KMS-11 (cell line): ENCODE measurements at regions not wholly inside any gene's neighbourhood (a gene's known extent, or its start where the extent isn't known, plus 50 kb on each side); places are given as distances from the start of the nearest gene placed in this dataset.
"Not testable (repeated sequence)": the region's sequence is repeated elsewhere in the genome, so short reads cannot be mapped to it uniquely, and the experiment has no call there.

Experiments used
- H2AFZ ChIP-seq: fragments of 200-600 bp; sonication (generic); 2 replicates; pipeline ENCODE4 v1.6.1; 2016; ENCODE audit warnings: antibody characterized with exemption, mixed run types, low read depth
- H3K27ac ChIP-seq: fragments of 200-600 bp; sonication (generic); 2 replicates; pipeline ENCODE4 v1.6.1; 2016; ENCODE audit warnings: mild to moderate bottlenecking, mixed run types
- H3K27me3 ChIP-seq: fragments of 200-600 bp; sonication (generic); 2 replicates; pipeline ENCODE4 v1.6.1; 2017; ENCODE audit warnings: mild to moderate bottlenecking, low read depth, mixed run types, moderate library complexity; ENCODE audit not compliant: insufficient read depth
- H3K36me3 ChIP-seq: fragments of 200-600 bp; sonication (generic); 2 replicates; pipeline ENCODE4 v1.6.1; 2017; ENCODE audit warnings: mild to moderate bottlenecking, mixed run types; ENCODE audit not compliant: insufficient read depth
- H3K4me1 ChIP-seq: fragments of 200-600 bp; sonication (generic); 2 replicates; pipeline ENCODE4 v1.6.1; 2016; ENCODE audit warnings: mild to moderate bottlenecking, low read depth, mixed run types; ENCODE audit not compliant: poor library complexity, severe bottlenecking
- H3K4me2 ChIP-seq: fragments of 200-600 bp; sonication (generic); 2 replicates; pipeline ENCODE4 v1.7.0; 2016; ENCODE audit warnings: mild to moderate bottlenecking, mixed run types
- H3K4me3 ChIP-seq: fragments of 200-600 bp; sonication (generic); IDR thresholded peaks from 2 replicates; pipeline ENCODE4 v1.6.1; 2017; ENCODE audit warnings: low read depth, low read length, mixed read lengths; ENCODE audit not compliant: insufficient read depth
- H3K79me2 ChIP-seq: fragments of 200-600 bp; sonication (generic); 2 replicates; pipeline ENCODE4 v1.6.1; 2016; ENCODE audit warnings: low read depth, mixed run types; ENCODE audit not compliant: insufficient read depth
- H3K9ac ChIP-seq: fragments of 200-600 bp; sonication (generic); 2 replicates; pipeline ENCODE4 v1.6.1; 2016; ENCODE audit warnings: mild to moderate bottlenecking, mixed run types
- H4K20me1 ChIP-seq: fragments of 200-600 bp; sonication (generic); 2 replicates; pipeline ENCODE4 v1.6.1; 2016; ENCODE audit warnings: mild to moderate bottlenecking, mixed run types; ENCODE audit not compliant: insufficient read depth
- CTCF ChIP-seq: fragments of 200-600 bp; sonication (generic); conservative IDR thresholded peaks from 2 replicates; pipeline ENCODE4 v1.6.1; 2017; ENCODE audit warnings: low read depth, mild to moderate bottlenecking, antibody characterized with exemption, low read length, moderate library complexity, mixed read lengths

- no peak for TF ChIP-seq CTCF
Observed at GRCh38 chr5:36462295-36463021, 143.9 kb upstream of the SLC1A3 start.

GRCh38 chr5:36475942-36476341 lies 130.5 kb upstream of the SLC1A3 start:
- not testable (repeated sequence) for H3K36me3 ChIP-seq, H4K20me1 ChIP-seq, H2AFZ ChIP-seq, H3K27ac ChIP-seq, H3K4me1 ChIP-seq, H3K4me3 ChIP-seq, H3K4me2 ChIP-seq, H3K9ac ChIP-seq, H3K27me3 ChIP-seq, H3K79me2 ChIP-seq

More at GRCh38 chr5:36462295-36463021, 143.9 kb upstream of the SLC1A3 start:
- Histone ChIP-seq H2AFZ (no peak overlapping the region), H3K36me3 (no peaks in the 10 kb centered on the region), H4K20me1 (no peaks in the 10 kb centered on the region), H3K27ac (no peak overlapping the region), H3K4me3 (no peak overlapping the region), H3K4me2 (peak overlapping the region; percentile 40; the same call in 1 of the 2 replicates), H3K4me1 (peaks cover 38% of the 10 kb centered on the region), H3K79me2 (no peaks in the 10 kb centered on the region), H3K9ac (no peak overlapping the region), H3K27me3 (no peaks in the 10 kb centered on the region)

GRCh38 chr5:36478646-36479317 lies 127.6 kb upstream of the SLC1A3 start:
- H3K36me3 ChIP-seq: no peaks in the 10 kb centered on the region
- TF ChIP-seq CTCF: no peak
- H3K4me1 ChIP-seq: no peaks in the 10 kb centered on the region
- H2AFZ ChIP-seq: no peak overlapping the region
- H3K79me2 ChIP-seq: no peaks in the 10 kb centered on the region
- no peaks in the 10 kb centered on the region for H3K27me3 ChIP-seq
- H3K9ac ChIP-seq: no peak overlapping the region
- no peak overlapping the region for H3K4me2 ChIP-seq
- H4K20me1 ChIP-seq: no peaks in the 10 kb centered on the region
- H3K4me3 ChIP-seq: no peak overlapping the region
- no peak overlapping the region for H3K27ac ChIP-seq

GRCh38 chr5:36481454-36482120 lies 124.8 kb upstream of the SLC1A3 start:
- Histone ChIP-seq H3K4me1 (no peaks in the 10 kb centered on the region), H2AFZ (no peak overlapping the region), H3K4me2 (no peak overlapping the region)

More at GRCh38 chr5:36481454-36482120, 124.8 kb upstream of the SLC1A3 start:
- H3K79me2 ChIP-seq: no peaks in the 10 kb centered on the region
- no peak overlapping the region for H3K27ac ChIP-seq
- no peaks in the 10 kb centered on the region for H4K20me1 ChIP-seq
- H3K27me3 ChIP-seq: no peaks in the 10 kb centered on the region
- no peak overlapping the region for H3K4me3 ChIP-seq
- H3K36me3 ChIP-seq: no peaks in the 10 kb centered on the region
- TF ChIP-seq CTCF: no peak
- no peak overlapping the region for H3K9ac ChIP-seq
